K562 (cell line): ENCODE measurements at regions not wholly inside any gene's neighbourhood (a gene's known extent, or its start where the extent isn't known, plus 50 kb on each side); places are given as distances from the start of the nearest gene placed in this dataset.

Experiments
- ATAC-seq: fragments of 200-7000 bp; cut with Tn5 transposase; 3 replicates; pipeline ENCODE4 v1.9.1; 2020; ENCODE audit warnings: moderate library complexity
- BruUV-seq: library from RNA; stranded (reverse); fragments of 400-500 nt; replicated peaks from 2 replicates; lab custom pipeline; 2021; lab: Mats Ljungman, UMichigan
- CTCF ChIA-PET: fragments of 300-600 bp; formaldehyde crosslinking; extraction: SDS; loops from one replicate; lab custom pipeline; 2021; ENCODE audit warnings: low intra/inter-chr PET ratio; lab: Yijun Ruan, JAX
- POLR2A ChIA-PET: fragments of 300-600, 350-650 bp; sonication (Branson Sonifier 250); formaldehyde crosslinking; extraction: SDS; loops from one replicate; lab custom pipeline; 2021; ENCODE audit warnings: antibody characterized with exemption, inconsistent platforms; lab: Yijun Ruan, JAX
- DNase-seq, 4 experiments: peaks; one replicate each; pipeline versions ENCODE4 v3.0.0 to v3.0.0-alpha.2; 2011 to 2018; ENCODE audit warnings: low spot score in 3 of 4, mixed read lengths in 3 of 4; ENCODE audit errors: extremely low read depth in 1 of 4
- FAIRE-seq: peaks from 2 replicates; lab custom pipeline; 2011; peaks lifted over from hg19 to GRCh38; lab: Jason Lieb, UNC
- H2AFZ ChIP-seq: 2 replicates; pipeline ENCODE4 v1.6.0; 2011; ENCODE audit warnings: low read depth, low read length, control low read depth, inconsistent platforms
- H3K27ac ChIP-seq: fragments of 200-600 bp; 3 replicates; pipeline ENCODE4 v1.8.0; 2011; ENCODE audit warnings: low read depth, mild to moderate bottlenecking, control low read depth, inconsistent platforms, low read length, moderate library complexity, mixed read lengths; ENCODE audit errors: extremely low read depth
- H3K27me3 ChIP-seq, 2 experiments: fragments of 300-600 bp in 1 of 2; 2 replicates in 1 of 2; 3 replicates in 1 of 2; pipeline versions ENCODE4 v1.6.0 to v1.8.0; 2011; ENCODE audit warnings: inconsistent platforms in 2 of 2, low read length in 2 of 2, mild to moderate bottlenecking in 1 of 2, mixed read lengths in 1 of 2, moderate library complexity in 1 of 2; ENCODE audit not compliant: control insufficient read depth in 2 of 2, insufficient read depth in 2 of 2
- H3K36me3 ChIP-seq: fragments of 300-600 bp; 3 replicates; pipeline ENCODE4 v1.8.0; 2011; ENCODE audit warnings: mild to moderate bottlenecking, low read length, inconsistent platforms; ENCODE audit not compliant: control insufficient read depth, insufficient read depth
- H3K4me1 ChIP-seq, 2 experiments: fragments of 200-600 bp in 1 of 2; replicated peaks in 1 of 2; 2 replicates in 1 of 2; 3 replicates in 1 of 2; pipeline versions ENCODE4 v1.5.1 to v1.8.0; 2011; ENCODE audit warnings: inconsistent platforms in 2 of 2, low read length in 2 of 2, mild to moderate bottlenecking in 1 of 2, mixed read lengths in 1 of 2, moderate library complexity in 1 of 2; ENCODE audit not compliant: control insufficient read depth in 2 of 2, insufficient read depth in 2 of 2
- H3K4me2 ChIP-seq: 2 replicates; pipeline ENCODE4 v1.6.1; 2011; ENCODE audit warnings: low read length, control low read depth, inconsistent platforms, mixed read lengths; ENCODE audit not compliant: insufficient read depth
- H3K4me3 ChIP-seq: fragments of 200-600 bp; sonication (generic), shearing (Covaris generic); 2 replicates; pipeline ENCODE4 v1.5.1; 2016; ENCODE audit warnings: control low read depth, inconsistent platforms
- H3K79me2 ChIP-seq: fragments of 200-600 bp; 3 replicates; pipeline ENCODE4 v1.8.0; 2011; ENCODE audit warnings: low read length, inconsistent platforms; ENCODE audit not compliant: control insufficient read depth, insufficient read depth
- H3K9ac ChIP-seq, 2 experiments: 2 replicates each; pipeline versions ENCODE4 v1.6.0 to v1.6.1; 2011; ENCODE audit warnings: low read depth in 2 of 2, low read length in 2 of 2, control low read depth in 1 of 2, inconsistent platforms in 1 of 2, mild to moderate bottlenecking in 1 of 2, mixed read lengths in 1 of 2; ENCODE audit not compliant: insufficient read depth in 1 of 2
- H3K9me1 ChIP-seq: one replicate; pipeline ENCODE4 v1.6.0; 2011; ENCODE audit warnings: inconsistent platforms, mild to moderate bottlenecking, low read length, moderate library complexity; ENCODE audit not compliant: control insufficient read depth, insufficient read depth
- H3K9me3 ChIP-seq: replicated peaks from 2 replicates; pipeline ENCODE4 v1.5.1; 2011; ENCODE audit warnings: low read depth, low read length, inconsistent platforms; ENCODE audit not compliant: control insufficient read depth, insufficient read depth
- H4K20me1 ChIP-seq: replicated peaks from 2 replicates; pipeline ENCODE4 v1.6.1; 2011; ENCODE audit warnings: low read length, inconsistent platforms, mixed read lengths; ENCODE audit not compliant: control insufficient read depth, insufficient read depth
- HNRNPH1 ChIP-seq: fragments of 200-400 bp; formaldehyde crosslinking; optimal IDR thresholded peaks from 2 replicates; pipeline ENCODE3; 2017; ENCODE audit warnings: low read depth, mild to moderate bottlenecking, low read length, moderate library complexity
- KLF10 ChIP-seq: fragments of 250-450 bp; sonication (Bioruptor Pico); IDR thresholded peaks from 2 replicates; pipeline ENCODE4 v1.6.1; 2021; ENCODE audit warnings: matching md5 sums
- NFIC ChIP-seq: fragments of 450-650 bp; IDR thresholded peaks from 2 replicates; pipeline ENCODE4 v1.6.1; 2017; ENCODE audit warnings: mild to moderate bottlenecking, inconsistent platforms
- POLR2G ChIP-seq: fragments of 200-400 bp; formaldehyde crosslinking; IDR thresholded peaks from 2 replicates; pipeline ENCODE4 v1.6.1; 2017; ENCODE audit warnings: low read depth, mild to moderate bottlenecking, antibody characterized with exemption, low read length, moderate library complexity
- ZNF140 ChIP-seq: fragments of 250-450 bp; sonication (Bioruptor Pico); IDR thresholded peaks from 2 replicates; pipeline ENCODE4 v1.8.0; 2021; ENCODE audit warnings: moderate library complexity, mild to moderate bottlenecking, inconsistent platforms
- ZNF778 ChIP-seq: fragments of 450-650 bp; formaldehyde crosslinking; IDR thresholded peaks from 2 replicates; pipeline ENCODE4 v1.4.0; 2020; ENCODE audit warnings: mild to moderate bottlenecking, moderate library complexity
- ZNF780A ChIP-seq: fragments of 250-450 bp; sonication (Bioruptor Pico); IDR thresholded peaks from 2 replicates; pipeline ENCODE4 v1.5.0; 2021; ENCODE audit warnings: mild to moderate bottlenecking
- WGBS: fragments of 100-300 bp; shearing (Covaris generic); methylation state at CpG from one replicate; pipeline ENCODE4 v1.1.6; 2016; ENCODE audit warnings: low coverage, mixed read lengths; ENCODE audit not compliant: insufficient coverage; ENCODE audit errors: missing lambda C conversion rate; 5-methylcytosine and 5-hydroxymethylcytosine counted together
- in situ Hi-C: fragments of 300-500 bp; cut with MboI; formaldehyde crosslinking; loops from 4 replicates; pipeline ENCODE4 v1.15.0; 2018; ENCODE audit warnings: inconsistent platforms, mixed read lengths
- intact Hi-C: fragments of 100-400 bp; cut with micrococcal nuclease; formaldehyde crosslinking; loops from 2 replicates; pipeline ENCODE4 v1.14.2; 2022
- TF ChIP-seq, protein P1 (sequence below): fragments of 250-450 bp; sonication (Bioruptor Pico); IDR thresholded peaks from 2 replicates; pipeline ENCODE4 v1.4.0; 2020; ENCODE audit warnings: mild to moderate bottlenecking

DNA sequence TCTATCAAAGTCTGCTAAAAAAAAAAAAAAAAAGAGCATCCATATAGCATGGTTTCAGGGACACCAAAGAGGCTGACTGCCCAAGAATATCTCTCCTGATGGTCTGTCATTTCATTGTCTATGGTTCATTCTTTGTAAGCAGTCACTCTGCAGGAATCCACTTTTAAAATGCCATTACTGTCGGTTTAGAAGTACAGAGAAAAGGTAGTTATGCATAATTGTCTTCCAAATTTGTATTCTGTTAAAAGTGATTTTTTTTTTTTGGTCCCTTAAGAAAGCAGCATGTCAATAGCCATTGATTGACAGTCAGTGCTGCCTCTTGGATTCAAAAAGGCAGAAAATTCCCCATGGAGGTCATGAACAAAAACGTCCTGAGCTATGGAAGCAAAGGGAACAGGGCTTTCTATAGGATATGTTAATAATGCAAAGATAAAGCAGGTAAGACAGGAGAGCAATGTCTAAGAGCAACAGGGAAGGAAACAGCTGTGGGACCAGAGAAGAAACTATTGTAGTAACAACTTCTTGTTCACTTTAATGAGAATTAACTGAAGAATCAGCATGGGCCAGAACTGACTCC, 245.8 kb downstream of the TMX3 start:
- H3K9ac ChIP-seq: no peak overlapping the region
- no peak for FAIRE-seq
- H3K4me1 ChIP-seq: no peaks in the 10 kb centered on the region
- no peaks in the 10 kb centered on the region for H3K27me3 ChIP-seq
- intact Hi-C loops (no loop called here), in situ Hi-C loops (no loop called here)
- H3K27ac ChIP-seq: no peak overlapping the region
- no peak for ATAC-seq
- no TSS peak for BruUV-seq
- no peaks in the 10 kb centered on the region for H3K9me3 ChIP-seq
- no peak for DNase-seq
- TF ChIP-seq KLF10 (CRISPR knock-in tag) (no peak), ZNF140 (CRISPR knock-in tag) (no peak), ZNF780A (CRISPR knock-in tag) (no peak), POLR2G (no peak), NFIC (no peak), ZNF778 (no peak), HNRNPH1 (no peak)
- TF ChIP-seq, protein P1, sequence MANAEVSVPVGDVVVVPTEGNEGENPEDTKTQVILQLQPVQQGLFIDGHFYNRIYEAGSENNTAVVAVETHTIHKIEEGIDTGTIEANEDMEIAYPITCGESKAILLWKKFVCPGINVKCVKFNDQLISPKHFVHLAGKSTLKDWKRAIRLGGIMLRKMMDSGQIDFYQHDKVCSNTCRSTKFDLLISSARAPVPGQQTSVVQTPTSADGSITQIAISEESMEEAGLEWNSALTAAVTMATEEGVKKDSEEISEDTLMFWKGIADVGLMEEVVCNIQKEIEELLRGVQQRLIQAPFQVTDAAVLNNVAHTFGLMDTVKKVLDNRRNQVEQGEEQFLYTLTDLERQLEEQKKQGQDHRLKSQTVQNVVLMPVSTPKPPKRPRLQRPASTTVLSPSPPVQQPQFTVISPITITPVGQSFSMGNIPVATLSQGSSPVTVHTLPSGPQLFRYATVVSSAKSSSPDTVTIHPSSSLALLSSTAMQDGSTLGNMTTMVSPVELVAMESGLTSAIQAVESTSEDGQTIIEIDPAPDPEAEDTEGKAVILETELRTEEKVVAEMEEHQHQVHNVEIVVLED (CRISPR knock-in tag): no peak
- TF ChIP-seq, all 486 proteins: peak for 0
- Histone ChIP-seq H3K36me3 (no peaks in the 10 kb centered on the region), H4K20me1 (no peaks in the 10 kb centered on the region), H3K79me2 (no peaks in the 10 kb centered on the region), H2AFZ (no peak overlapping the region), H3K4me2 (no peak overlapping the region), H3K4me3 (no peak overlapping the region), H3K9me1 (no peaks in the 10 kb centered on the region)
- 0% methylated on average over 2 of the region's 2 CpGs for WGBS
- ChIA-PET CTCF (no interaction called here), POLR2A (no interaction called here)
